Left lung (tissue), 4 donors: ENCODE measurements at regions not wholly inside any gene's neighbourhood (a gene's known extent, or its start where the extent isn't known, plus 50 kb on each side); places are given as distances from the start of the nearest gene placed in this dataset.

ENCODE experiments used
- ATAC-seq: fragments of 200-7000 bp; cut with Tn5 transposase; one replicate; pipeline ENCODE4 v1.9.1; 2020; ENCODE audit warnings: moderate library complexity
- DNase-seq, 4 donors: peaks; one replicate each; pipeline ENCODE4 v3.0.0-alpha.2; 2013 to 2020
- H3K27ac ChIP-seq, 2 donors: fragments of 200-600 bp; sonication (generic) in 1 of 2; one replicate each; pipeline versions ENCODE4 v1.5.0 to v1.8.0; 2020 to 2021
- H3K27me3 ChIP-seq, 2 donors: fragments of 200-600 bp; sonication (generic) in 1 of 2; one replicate each; pipeline versions ENCODE4 v1.5.0 to v1.8.0; 2020 to 2021
- H3K36me3 ChIP-seq, 2 donors: fragments of 200-600 bp; sonication (generic) in 1 of 2; one replicate each; pipeline versions ENCODE4 v1.5.0 to v1.8.0; 2020 to 2021
- H3K4me1 ChIP-seq, 2 donors: fragments of 200-600 bp; one replicate each; pipeline ENCODE4 v1.8.0; 2021
- H3K4me3 ChIP-seq, 2 donors: fragments of 200-600 bp; sonication (generic) in 1 of 2; one replicate each; pipeline versions ENCODE4 v1.5.0 to v1.8.0; 2020 to 2021; ENCODE audit warnings: mild to moderate bottlenecking in 1 of 2
- H3K9me3 ChIP-seq, 2 donors: fragments of 200-600 bp; sonication (generic) in 1 of 2; one replicate each; pipeline versions ENCODE4 v1.5.0 to v1.8.0; 2020 to 2021
- intact Hi-C, 2 donors: fragments of 100-400 bp; cut with DNase I; formaldehyde crosslinking; loops; one replicate each; pipeline versions ENCODE4 v1.11.2 to v1.14.2; 2022
- TF ChIP-seq, protein P1 (sequence below), 2 donors: fragments of 200-600 bp; sonication (generic) in 1 of 2; IDR thresholded peaks; one replicate each; pipeline versions ENCODE4 v1.5.0 to v1.8.0; 2021; ENCODE audit warnings: antibody characterized with exemption in 2 of 2
- donor health status: DM: no; HTN: yes; CAD: no.
- donor health status: DM: no; HTN: no; CAD: no.

DNA sequence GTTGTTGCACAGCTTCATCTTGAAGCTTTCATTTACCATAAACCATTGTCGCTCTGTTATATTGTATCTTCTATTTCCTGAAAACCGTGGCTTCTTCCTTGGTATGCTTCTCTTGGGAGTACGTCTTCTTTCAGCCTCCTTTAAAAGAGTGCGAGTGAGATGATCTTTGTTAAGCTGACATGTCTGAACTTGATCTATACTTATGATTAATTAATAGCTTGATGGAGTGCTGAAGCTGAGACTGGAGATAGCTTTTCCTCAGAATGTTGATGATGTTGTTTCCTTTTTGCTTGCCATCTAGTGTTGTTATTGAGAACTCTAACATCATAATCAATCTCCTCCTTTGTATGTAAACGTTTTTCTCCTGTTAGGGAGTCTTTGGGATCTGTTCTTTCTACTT is 529.3 kb upstream of the SPRY2 start:
- DNase-seq (no peak), ATAC-seq (no peak)
- H3K27ac ChIP-seq: no peak overlapping the region
- TF ChIP-seq, protein P1, sequence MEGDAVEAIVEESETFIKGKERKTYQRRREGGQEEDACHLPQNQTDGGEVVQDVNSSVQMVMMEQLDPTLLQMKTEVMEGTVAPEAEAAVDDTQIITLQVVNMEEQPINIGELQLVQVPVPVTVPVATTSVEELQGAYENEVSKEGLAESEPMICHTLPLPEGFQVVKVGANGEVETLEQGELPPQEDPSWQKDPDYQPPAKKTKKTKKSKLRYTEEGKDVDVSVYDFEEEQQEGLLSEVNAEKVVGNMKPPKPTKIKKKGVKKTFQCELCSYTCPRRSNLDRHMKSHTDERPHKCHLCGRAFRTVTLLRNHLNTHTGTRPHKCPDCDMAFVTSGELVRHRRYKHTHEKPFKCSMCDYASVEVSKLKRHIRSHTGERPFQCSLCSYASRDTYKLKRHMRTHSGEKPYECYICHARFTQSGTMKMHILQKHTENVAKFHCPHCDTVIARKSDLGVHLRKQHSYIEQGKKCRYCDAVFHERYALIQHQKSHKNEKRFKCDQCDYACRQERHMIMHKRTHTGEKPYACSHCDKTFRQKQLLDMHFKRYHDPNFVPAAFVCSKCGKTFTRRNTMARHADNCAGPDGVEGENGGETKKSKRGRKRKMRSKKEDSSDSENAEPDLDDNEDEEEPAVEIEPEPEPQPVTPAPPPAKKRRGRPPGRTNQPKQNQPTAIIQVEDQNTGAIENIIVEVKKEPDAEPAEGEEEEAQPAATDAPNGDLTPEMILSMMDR (IDR thresholded peaks at IDR 0.05): no peak
- H3K27me3 ChIP-seq: no peaks in the 10 kb centered on the region
- no peak overlapping the region for H3K4me3 ChIP-seq
- intact Hi-C loops: no loop called here
- no peaks in the 10 kb centered on the region for H3K36me3 ChIP-seq
- H3K9me3 ChIP-seq: no peaks in the 10 kb centered on the region
- no peaks in the 10 kb centered on the region for H3K4me1 ChIP-seq

DNA sequence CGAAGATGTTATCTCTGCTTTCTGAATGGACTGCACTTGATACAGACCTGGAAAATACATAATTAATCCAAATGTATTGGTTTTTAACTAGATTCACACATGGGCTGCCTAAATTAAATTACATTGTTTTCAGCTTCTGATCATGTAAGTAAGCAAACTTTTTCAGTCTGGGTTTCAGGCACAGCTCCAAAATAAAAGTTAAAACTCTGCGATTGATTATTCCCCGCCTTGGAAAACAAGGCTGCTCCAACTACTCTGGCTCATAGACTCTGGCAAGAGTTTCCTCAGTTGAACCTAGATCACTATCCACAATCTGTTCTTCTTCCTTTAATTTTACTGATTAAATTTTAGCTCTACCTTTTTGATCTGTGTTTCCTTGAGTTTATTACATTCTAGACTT is 526.0 kb upstream of the SPRY2 start:
- H3K4me1 ChIP-seq: no peaks in the 10 kb centered on the region
- no peak overlapping the region for H3K27ac ChIP-seq
- H3K27me3 ChIP-seq: no peaks in the 10 kb centered on the region
- no peak overlapping the region for H3K4me3 ChIP-seq
- TF ChIP-seq, protein P1 (IDR thresholded peaks at IDR 0.05): no peak
- DNase-seq (no peak), ATAC-seq (no peak)
- no peaks in the 10 kb centered on the region for H3K9me3 ChIP-seq
- no peaks in the 10 kb centered on the region for H3K36me3 ChIP-seq
- intact Hi-C loops: no loop called here

DNA sequence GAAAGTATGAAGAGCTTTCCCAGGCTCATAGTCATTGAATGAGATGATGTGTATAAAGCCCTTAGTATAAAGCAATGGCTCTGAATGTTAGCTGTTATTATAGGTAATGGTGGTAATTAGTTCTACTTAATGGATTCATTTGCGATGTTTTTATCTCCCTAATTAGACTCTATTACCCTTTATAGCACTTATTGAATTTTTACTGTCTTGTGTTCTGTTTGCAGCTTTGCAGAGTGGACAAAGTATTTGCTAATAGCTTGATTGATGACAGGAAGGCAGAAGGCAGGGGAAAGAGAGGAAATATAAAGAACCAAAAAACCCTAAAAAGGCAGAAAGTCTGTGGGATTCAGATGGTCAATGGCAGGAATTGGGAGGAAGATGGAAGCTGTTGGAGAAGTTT is 524.4 kb upstream of the SPRY2 start:
- Histone ChIP-seq H3K4me1 (no peaks in the 10 kb centered on the region), H3K27me3 (no peaks in the 10 kb centered on the region), H3K4me3 (no peak overlapping the region), H3K36me3 (no peaks in the 10 kb centered on the region), H3K9me3 (no peaks in the 10 kb centered on the region), H3K27ac (no peak overlapping the region)
- ATAC-seq (no peak), DNase-seq (no peak)
- intact Hi-C loops: no loop called here
- TF ChIP-seq, protein P1 (IDR thresholded peaks at IDR 0.05): no peak

DNA sequence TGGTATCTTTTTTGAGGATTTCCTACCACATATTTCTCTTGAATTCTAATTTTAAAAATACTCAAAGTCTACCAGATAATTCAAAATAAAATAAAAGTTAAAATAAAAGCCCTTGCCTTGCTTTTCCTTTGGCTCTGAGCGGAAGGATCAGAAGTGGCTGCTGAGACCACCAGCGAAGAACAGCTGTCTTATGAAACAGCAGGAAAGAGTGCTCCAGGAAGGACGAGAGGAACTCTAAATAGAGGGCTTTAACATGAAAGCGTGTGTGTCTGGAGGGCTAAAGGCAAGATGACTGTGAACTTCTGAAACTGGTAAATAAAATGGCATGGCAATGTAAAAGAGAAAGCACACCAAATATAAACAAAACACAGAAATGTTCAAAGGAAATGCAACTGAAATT is 521.5 kb upstream of the SPRY2 start:
- ATAC-seq (no peak), DNase-seq (peak in 2 of 4 donors; percentile 20 to 32)
- Histone ChIP-seq H3K27me3 (no peaks in the 10 kb centered on the region), H3K27ac (no peak overlapping the region), H3K36me3 (no peaks in the 10 kb centered on the region), H3K9me3 (no peaks in the 10 kb centered on the region), H3K4me3 (no peak overlapping the region), H3K4me1 (no peaks in the 10 kb centered on the region)
- intact Hi-C loops: no loop called here
- TF ChIP-seq, protein P1 (IDR thresholded peaks at IDR 0.05): no peak

DNA sequence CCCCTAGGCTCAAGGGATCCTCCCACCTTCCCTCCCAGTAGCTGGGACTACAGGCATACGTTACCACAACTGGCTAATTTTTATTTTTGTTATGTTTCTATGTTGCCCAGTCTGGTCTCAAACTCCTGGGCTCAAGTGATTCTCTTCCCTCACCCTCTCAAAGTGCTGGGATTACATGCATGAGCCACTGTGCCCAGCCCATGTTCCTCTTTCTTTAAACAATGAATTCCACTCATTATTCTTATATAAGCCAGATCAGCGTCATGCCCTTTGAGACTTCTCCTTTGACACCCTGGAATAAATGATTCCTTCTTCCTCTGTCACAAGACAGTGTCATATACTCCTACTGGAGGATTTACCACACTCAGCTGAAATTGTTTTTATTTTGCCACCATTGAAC is 519.9 kb upstream of the SPRY2 start:
- Histone ChIP-seq H3K27ac (no peak overlapping the region), H3K9me3 (no peaks in the 10 kb centered on the region), H3K4me3 (no peak overlapping the region), H3K4me1 (no peaks in the 10 kb centered on the region), H3K36me3 (no peaks in the 10 kb centered on the region), H3K27me3 (no peaks in the 10 kb centered on the region)
- ATAC-seq: no peak
- intact Hi-C loops: no loop called here
- DNase-seq: no peak
- TF ChIP-seq, protein P1 (IDR thresholded peaks at IDR 0.05): no peak
